ENCODE measurements at regions not wholly inside any gene's neighbourhood (a gene's known extent, or its start where the extent isn't known, plus 50 kb on each side); places are given as distances from the start of the nearest gene placed in this dataset.
A peak's percentile ranks its signal among the peaks of the same experiment; 100 is the strongest.
"Not testable (repeated sequence)": the region's sequence is repeated elsewhere in the genome, so short reads cannot be mapped to it uniquely, and the experiment has no call there.

DNA sequence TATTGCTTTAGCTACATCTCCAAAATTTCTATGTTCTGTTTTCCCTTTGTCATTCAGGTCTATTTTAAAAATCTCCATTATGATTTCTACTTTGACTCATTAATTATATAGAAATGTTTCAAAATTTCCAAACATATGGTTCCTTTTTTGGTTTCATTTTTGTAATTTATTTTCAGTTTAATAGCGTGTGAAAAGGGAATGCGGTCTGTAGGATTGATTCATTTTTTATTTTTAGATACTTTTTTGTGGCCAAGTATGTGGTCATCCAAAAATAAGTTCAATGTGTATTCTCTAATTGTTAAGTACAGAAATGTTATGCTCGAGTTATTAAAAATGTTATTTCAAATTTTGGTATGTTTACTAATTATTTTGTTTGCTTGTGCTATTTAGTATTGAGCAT is 72.5 kb upstream of the ANKRD1 start:
- no peak for DNase-seq
- no peak for TF ChIP-seq POLR2A (IDR thresholded peaks at IDR 0.05; ENCODE audit: low read length)
- TF ChIP-seq GATA1 (IDR thresholded peaks at IDR 0.05; ENCODE audit: low read depth, low read length): no peak

DNA sequence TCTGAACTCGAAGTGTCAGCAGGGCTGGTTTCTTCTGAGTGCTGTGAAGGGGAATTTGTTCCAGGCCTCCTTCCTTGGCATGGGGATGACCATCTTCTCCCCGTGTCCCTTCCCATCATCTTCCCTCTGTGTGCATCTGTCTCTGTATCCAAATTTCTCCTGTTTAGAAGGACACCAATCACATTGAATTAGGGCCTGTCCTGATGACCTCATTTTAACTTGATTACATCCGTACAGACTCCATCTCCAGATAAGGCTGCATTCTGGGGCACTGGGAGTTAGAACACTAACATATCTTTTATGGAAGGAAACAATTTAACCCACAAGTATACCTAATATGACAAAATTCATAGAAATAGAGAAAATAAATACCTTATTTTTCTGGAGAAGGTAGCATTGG is 76.8 kb upstream of the ANKRD1 start:
- DNase-seq: no peak
- TF ChIP-seq GATA1 (IDR thresholded peaks at IDR 0.05; ENCODE audit: low read depth, low read length) (no peak), POLR2A (IDR thresholded peaks at IDR 0.05; ENCODE audit: low read length) (no peak)

DNA sequence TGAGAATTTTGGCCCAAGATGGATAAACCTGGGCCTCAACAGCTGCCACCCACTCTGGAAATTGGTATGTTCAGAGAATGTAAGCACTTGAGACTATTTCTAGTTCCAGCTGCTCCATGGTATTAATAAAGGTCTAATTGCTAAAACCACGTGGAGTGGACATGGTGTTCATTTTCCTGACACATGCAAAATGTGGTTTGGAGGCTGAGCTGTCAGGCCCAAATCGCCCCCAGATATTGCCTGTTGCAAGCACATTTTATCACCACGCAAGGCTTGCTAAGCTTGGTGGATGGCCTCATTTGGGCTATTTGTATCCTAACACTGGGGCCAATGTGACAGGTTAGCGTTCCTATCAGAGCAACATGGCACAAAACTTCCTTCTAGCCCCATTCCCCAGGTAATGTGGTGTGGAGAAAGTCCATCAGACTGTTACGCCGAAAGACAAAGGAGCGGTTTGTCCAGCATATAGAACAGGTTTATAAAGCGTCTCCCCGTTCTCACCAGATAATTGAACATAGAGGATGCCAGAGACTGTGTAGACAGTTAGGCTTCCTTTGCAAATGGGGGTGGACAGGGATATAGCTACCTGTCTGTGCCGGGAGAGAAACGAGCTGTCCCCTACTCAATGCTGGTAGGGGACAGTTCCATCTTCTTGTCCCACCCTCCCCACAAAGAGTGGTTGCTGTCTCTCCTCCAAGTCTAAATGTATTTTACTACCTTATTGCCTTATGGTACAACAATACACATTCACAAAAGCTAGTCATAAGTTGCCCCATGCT is 78.0 kb upstream of the ANKRD1 start:
- no peak for DNase-seq
- TF ChIP-seq GATA1 (IDR thresholded peaks at IDR 0.05; ENCODE audit: low read depth, low read length): no peak
- no peak for TF ChIP-seq POLR2A (IDR thresholded peaks at IDR 0.05; ENCODE audit: low read length)

DNA sequence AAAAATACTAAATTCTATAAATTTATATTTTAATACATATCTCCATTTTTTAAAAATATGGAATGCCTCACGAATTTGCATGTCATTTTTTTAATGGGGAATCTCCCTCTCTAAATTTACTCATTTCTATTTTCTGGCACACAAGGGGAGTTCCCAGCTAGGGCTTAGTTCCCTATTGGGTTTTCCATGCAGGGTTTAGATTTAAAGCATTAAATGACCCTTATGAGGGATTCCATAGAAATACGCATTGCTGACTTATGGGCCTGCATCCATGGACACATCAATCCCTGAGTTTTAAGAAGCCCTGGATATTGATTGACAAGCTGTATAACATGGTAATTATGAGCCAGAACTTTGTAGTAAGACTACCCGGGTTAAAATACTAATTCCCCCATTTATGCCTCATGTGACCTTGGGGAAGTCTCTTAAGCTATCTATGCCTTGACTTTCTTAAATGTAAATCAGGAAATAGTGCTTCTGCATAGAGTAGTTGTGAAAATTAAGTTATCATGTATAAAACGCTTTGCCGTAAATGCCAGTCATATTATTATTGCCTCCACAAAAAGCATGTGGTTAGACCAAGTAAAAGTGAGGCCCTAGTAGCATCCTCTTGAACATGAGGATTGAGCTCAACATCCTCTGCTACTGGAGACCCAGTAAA is 78.8 kb upstream of the ANKRD1 start:
- no peak for TF ChIP-seq POLR2A (IDR thresholded peaks at IDR 0.05; ENCODE audit: low read length)
- TF ChIP-seq GATA1 (IDR thresholded peaks at IDR 0.05; ENCODE audit: low read depth, low read length): no peak
- DNase-seq: no peak

DNA sequence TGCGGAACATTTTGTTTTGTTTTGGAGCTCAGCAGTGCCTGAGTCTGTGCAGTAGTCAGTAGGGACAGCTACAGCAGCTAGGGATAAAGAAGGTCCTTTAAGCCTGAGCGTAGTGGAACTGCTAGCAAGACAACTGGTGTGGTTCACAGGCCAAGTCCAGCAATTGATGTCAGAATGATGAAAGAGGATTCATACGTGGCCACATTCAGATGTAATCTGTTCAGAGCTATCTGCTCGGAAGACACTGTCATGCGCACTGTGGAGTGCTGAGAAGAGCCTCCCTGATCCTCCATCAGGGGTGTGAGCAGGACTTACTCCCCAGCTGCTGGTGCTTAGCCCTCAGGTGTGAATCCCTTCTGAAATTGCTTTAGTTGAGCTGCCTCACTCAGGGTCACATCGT is 79.6 kb upstream of the ANKRD1 start:
- DNase-seq: no peak
- TF ChIP-seq POLR2A (IDR thresholded peaks at IDR 0.05; ENCODE audit: low read length): no peak
- no peak for TF ChIP-seq GATA1 (IDR thresholded peaks at IDR 0.05; ENCODE audit: low read depth, low read length)

DNA sequence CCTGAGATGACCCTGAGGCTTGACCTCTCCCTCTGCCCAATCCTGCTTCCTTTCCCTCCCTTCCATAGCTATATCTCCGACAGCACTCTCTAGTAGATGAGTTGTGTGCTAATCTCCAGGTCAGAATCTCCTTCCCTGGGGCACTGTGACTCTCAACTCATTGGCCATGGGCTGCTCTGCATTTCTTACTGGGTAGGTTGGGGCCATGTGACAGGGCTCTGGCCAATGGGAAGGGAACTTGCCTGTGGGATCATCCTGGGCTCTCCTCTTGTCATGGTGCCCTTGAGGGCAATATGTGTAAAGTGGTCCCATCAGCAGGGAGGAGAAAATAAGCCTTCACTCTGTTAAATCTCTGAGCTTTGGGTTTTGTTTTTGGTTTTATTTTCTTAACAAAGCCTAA is 80.1 kb upstream of the ANKRD1 start:
- TF ChIP-seq GATA1 (IDR thresholded peaks at IDR 0.05; ENCODE audit: low read depth, low read length) (no peak), POLR2A (IDR thresholded peaks at IDR 0.05; ENCODE audit: low read length) (no peak)

DNA sequence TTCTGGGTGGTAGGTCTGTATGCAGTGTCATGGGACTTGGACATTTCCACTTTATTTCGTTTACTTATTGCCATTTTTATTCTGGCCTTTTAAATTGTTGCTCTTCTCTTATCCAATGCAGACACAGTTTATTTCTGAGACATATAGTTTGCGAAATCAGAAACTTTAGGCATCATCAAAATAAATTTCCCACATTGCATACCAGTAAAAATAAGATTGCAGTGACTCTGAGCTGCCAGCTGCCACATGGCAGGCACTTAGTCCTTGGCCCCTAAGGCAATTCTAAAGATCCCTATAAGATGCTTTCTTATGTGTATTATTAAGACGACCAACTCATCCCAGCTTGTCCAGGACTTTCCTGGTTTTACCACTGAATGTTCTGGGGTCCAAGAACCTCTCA is 81.8 kb upstream of the ANKRD1 start:
- TF ChIP-seq GATA1 (IDR thresholded peaks at IDR 0.05; ENCODE audit: low read depth, low read length): no peak
- no peak for TF ChIP-seq POLR2A (IDR thresholded peaks at IDR 0.05; ENCODE audit: low read length)
- no peak for DNase-seq

More for the DNA sequence above, 80.1 kb upstream of the ANKRD1 start:
- peak in 1 of 2 experiments; percentile 3 for DNase-seq

DNA sequence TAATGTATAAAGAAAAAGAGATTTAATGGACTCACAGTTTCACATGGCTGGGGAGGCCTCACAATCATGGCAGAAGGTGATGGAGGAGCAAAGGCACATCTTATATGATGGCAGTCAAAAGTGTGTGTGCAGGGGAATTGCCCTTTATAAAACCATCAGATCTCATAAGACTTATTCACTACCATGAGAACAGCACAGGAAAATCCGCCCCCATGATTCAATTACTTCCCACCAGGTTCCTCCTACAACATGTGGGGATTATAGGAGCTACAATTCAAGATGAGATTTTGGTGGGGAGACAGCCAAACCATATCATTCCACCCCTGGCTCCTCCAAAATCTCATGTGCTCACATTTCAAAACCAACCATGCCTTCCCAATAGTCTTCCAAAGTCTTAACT is 82.5 kb upstream of the ANKRD1 start:
- DNase-seq: not testable (repeated sequence)

DNA sequence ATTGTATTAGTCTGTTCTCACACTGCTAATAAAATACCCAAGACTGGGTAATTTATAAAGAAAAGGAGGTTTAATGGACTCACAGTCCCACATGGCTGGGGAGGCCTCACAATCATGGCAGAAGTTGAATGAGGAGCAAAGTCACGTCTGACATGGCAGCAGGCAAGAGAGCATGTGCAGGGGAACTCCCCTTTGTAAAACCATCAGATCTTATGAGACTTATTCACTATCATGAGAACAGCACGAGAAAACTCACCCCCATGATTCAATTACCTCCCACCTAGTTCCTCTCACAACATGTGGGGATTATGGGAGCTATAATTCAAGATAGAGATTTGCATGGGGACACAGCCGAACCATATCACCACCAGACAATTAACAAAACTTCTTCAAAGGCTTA is 84.4 kb upstream of the ANKRD1 start:
- not testable (repeated sequence) for DNase-seq

DNA sequence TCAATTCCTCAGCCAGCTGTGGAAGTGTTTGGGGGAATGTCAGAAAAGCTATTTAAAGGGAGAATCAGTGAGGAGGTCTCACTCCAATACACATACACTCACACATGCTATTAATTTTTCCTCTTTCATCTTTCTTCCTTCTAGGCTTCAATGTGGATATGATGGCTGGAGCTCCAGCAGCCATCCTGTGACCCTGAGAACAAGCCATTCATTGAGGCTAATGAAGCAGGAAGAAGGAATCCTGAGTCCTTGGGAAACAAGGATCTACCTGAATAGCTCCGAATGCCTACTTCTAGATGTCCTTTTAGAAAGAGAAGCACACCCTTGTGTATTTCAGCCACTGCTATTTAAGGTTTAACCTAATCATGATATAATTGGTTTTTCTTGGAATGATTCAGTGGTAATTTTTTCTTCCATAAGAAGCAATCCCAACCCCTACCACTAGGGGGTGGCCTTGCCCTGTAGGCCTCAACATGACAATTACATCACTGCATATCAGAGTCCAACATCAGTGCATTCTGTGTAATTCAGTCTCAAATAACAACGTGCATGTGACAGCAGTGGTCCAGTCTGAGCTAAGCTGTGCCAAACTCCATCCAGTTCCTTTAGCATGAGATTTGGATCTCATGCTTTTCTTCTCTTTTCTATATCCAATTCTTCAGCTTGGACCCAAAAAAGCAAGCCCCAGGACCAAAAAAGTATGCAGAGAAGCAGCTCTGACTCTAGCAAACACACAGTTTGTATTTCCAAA is 85.3 kb upstream of the ANKRD1 start:
- peak; percentile 75 to 85 for DNase-seq
- peak; percentile 26 for TF ChIP-seq GATA1 (IDR thresholded peaks at IDR 0.05; ENCODE audit: low read depth, low read length)
- no peak for TF ChIP-seq POLR2A (IDR thresholded peaks at IDR 0.05; ENCODE audit: low read length)

DNA sequence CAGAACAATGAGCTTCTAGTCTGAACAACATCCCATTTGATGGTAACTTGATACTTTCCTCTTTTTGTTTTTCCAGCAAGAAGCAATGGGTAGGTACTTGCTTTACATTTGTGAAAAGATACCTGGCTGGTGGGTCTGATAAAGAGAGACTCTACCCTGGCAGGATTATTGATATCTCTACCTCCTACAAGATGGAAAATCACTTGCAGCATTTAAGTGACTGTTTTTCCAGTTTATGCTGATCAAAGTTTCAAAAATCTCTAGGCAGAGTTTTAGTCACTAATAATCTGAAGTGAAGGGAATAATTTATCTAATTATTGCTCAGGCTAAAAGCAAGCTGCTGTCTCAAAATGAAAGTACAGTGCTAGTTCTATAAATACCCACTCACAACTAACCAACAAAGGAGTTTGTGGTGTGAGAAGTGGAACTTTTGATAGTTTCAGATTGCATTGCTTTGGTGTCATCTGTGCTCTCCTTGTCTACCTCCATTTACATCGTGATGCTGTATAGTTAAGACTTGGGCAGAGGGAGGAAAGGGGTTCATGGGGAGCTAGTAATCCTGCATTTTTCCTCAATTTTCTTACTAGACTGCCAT is 86.0 kb upstream of the ANKRD1 start:
- TF ChIP-seq POLR2A (IDR thresholded peaks at IDR 0.05; ENCODE audit: low read length): no peak
- DNase-seq: no peak

DNA sequence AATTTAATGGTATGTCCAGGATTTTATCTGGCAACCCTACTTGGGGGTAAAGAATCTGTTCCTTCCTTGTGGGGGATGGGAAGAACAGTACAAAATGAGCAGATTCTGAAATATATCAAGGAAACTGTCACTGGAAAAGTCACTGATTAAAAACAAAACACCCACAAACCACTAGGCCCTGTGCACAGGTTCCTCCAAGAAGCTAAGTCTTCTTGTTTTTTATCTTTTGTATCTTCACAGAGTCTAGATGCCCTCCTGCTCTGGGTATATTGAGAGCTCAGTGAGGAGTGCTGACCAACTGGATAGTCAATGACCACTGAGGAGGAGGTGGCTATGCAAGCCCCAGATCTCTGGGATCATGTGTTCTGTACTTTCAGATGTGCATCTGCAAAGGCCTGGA is 86.8 kb upstream of the ANKRD1 start:
- DNase-seq: no peak
- TF ChIP-seq POLR2A (IDR thresholded peaks at IDR 0.05; ENCODE audit: low read length) (no peak), GATA1 (IDR thresholded peaks at IDR 0.05; ENCODE audit: low read depth, low read length) (no peak)

DNA sequence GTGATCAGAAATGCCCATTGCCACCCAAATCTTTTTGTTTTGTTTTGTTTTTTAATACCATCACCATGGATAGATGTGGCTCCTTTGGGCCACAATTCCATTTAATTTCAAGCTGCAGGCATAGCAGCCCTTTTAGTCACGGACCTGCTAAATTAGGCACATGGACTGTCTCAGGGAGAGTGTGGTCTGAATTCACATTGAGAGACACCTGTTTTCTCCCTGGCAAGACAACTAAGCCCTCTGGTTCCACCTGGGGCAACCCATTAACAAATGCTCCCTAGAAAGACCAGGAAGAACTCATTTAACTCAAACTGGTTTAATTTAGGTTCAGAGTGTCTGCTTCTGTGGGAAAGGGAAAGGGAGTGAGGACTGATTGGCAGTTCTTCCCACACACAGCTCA is 88.2 kb upstream of the ANKRD1 start:
- TF ChIP-seq POLR2A (IDR thresholded peaks at IDR 0.05; ENCODE audit: low read length) (no peak), GATA1 (IDR thresholded peaks at IDR 0.05; ENCODE audit: low read depth, low read length) (no peak)
- DNase-seq: no peak

DNA sequence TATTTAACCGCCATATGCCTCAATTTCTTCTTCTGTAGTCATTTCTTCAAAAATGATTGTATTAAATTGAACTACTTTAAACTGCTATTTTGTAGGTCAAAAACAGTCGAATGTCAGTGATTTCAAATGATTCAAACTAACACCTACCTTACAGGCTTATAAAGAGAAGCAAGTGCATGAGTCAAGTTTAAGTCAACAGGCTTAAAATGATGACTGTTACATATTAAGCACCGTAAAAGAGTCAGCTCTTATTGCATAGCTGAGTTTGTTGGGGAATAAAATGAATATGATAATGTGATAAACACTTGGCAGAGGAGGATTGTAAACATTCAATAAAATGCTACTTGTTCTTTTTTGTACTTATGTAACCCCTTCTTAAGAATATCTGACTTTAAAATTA is 90.1 kb upstream of the ANKRD1 start:
- no peak for TF ChIP-seq GATA1 (IDR thresholded peaks at IDR 0.05; ENCODE audit: low read depth, low read length)
- TF ChIP-seq POLR2A (IDR thresholded peaks at IDR 0.05; ENCODE audit: low read length): no peak
- DNase-seq: no peak

All from erythroblast (primary cell).